RPMI8226 (cell line): ENCODE measurements at regions not wholly inside any gene's neighbourhood (a gene's known extent, or its start where the extent isn't known, plus 50 kb on each side); places are given as distances from the start of the nearest gene placed in this dataset.
"Not testable (repeated sequence)": the region's sequence is repeated elsewhere in the genome, so short reads cannot be mapped to it uniquely, and the experiment has no call there.

Experiments used
- DNase-seq: peaks from one replicate; pipeline ENCODE4 v3.0.0-alpha.2; 2015

- no peak for DNase-seq
Measured at GRCh38 chr1:187755536-187755935, 926.8 kb downstream of the PLA2G4A start.

GRCh38 chr1:187756684-187757083 is 927.9 kb downstream of the PLA2G4A start:
- not testable (repeated sequence) for DNase-seq

- no peak for DNase-seq
Measured at GRCh38 chr1:187759825-187760333, 931.1 kb downstream of the PLA2G4A start.

- no peak for DNase-seq
Measured at GRCh38 chr1:187762118-187762517, 933.4 kb downstream of the PLA2G4A start.

GRCh38 chr1:187763465-187763864 is 934.7 kb downstream of the PLA2G4A start:
- DNase-seq, result no peak

- no peak for DNase-seq
Measured at GRCh38 chr1:187763976-187764375, 935.2 kb downstream of the PLA2G4A start.

- no peak for DNase-seq
Measured at GRCh38 chr1:187771396-187771795, 942.6 kb downstream of the PLA2G4A start.

- DNase-seq, result no peak
Measured at GRCh38 chr1:187773168-187773567, 944.4 kb downstream of the PLA2G4A start.

GRCh38 chr1:187787736-187788135 is 959.0 kb downstream of the PLA2G4A start:
- DNase-seq, result no peak

GRCh38 chr1:187788718-187789117 is 960.0 kb downstream of the PLA2G4A start:
- DNase-seq, result no peak

GRCh38 chr1:187790724-187791123 is 962.0 kb downstream of the PLA2G4A start:
- no peak for DNase-seq

GRCh38 chr1:187794561-187794960 is 965.8 kb downstream of the PLA2G4A start:
- no peak for DNase-seq

GRCh38 chr1:187809549-187809948 is 980.8 kb downstream of the PLA2G4A start:
- no peak for DNase-seq

- DNase-seq, result no peak
Measured at GRCh38 chr1:187816646-187817045, 987.9 kb downstream of the PLA2G4A start.

- DNase-seq, result no peak
Measured at GRCh38 chr1:187817782-187818181, 989.0 kb downstream of the PLA2G4A start.

GRCh38 chr1:187819086-187819485 is 990.3 kb downstream of the PLA2G4A start:
- DNase-seq, result no peak

- no peak for DNase-seq
Measured at GRCh38 chr1:187836557-187836956, 1007.8 kb downstream of the PLA2G4A start.

- no peak for DNase-seq
Measured at GRCh38 chr1:187837787-187838186, 1009.0 kb downstream of the PLA2G4A start.

- no peak for DNase-seq
Measured at GRCh38 chr1:187838335-187839293, 1009.9 kb downstream of the PLA2G4A start.

GRCh38 chr1:187839873-187840272 is 1011.1 kb downstream of the PLA2G4A start:
- DNase-seq, result no peak

- DNase-seq, result no peak
Measured at GRCh38 chr1:187840557-187840956, 1011.8 kb downstream of the PLA2G4A start.

GRCh38 chr1:187842406-187843165 is 1013.8 kb downstream of the PLA2G4A start:
- DNase-seq, result peak; percentile 25

GRCh38 chr1:187844313-187844712 is 1015.6 kb downstream of the PLA2G4A start:
- DNase-seq, result no peak

- no peak for DNase-seq
Measured at GRCh38 chr1:187847531-187847930, 1018.8 kb downstream of the PLA2G4A start.
